Stimulated activated CD8-positive, alpha-beta memory T cell treated with anti-CD3 and anti-CD28 coated beads, Interleukin-15, amount 100 ng/mL, for 1 hour (primary cell): ENCODE measurements at regions not wholly inside any gene's neighbourhood (a gene's known extent, or its start where the extent isn't known, plus 50 kb on each side); places are given as distances from the start of the nearest gene placed in this dataset.

Source experiments
- DNase-seq: peaks from one replicate; pipeline ENCODE4 v3.0.0-alpha.2; 2020; ENCODE audit warnings: low read depth

- DNase-seq: no peak
Measured at GRCh38 chr2:71812736-71813135, 334.9 kb downstream of the CYP26B1 start.

DNA sequence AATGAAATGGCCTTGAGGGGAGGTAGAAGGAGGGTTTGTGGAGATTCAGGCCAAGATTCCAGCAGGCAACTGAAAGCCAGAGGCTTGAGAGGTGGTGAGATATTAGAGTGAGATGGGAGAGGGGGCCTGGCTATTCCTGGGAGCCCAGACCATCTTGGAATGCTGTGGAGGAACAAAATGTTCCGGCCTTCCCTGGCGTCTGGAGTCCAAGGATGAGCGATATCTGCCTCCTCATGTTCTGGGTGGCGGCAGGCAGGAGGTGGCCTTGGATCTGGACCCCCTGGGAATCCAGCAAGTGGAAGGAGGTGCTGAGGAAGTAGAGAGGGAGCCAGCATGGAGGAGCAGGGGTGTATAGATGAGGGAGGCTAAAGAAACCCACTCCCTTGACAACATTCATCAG, 335.9 kb downstream of the CYP26B1 start:
- no peak for DNase-seq

- DNase-seq: no peak
Measured at GRCh38 chr2:71811157-71811556, 336.5 kb downstream of the CYP26B1 start.

DNA sequence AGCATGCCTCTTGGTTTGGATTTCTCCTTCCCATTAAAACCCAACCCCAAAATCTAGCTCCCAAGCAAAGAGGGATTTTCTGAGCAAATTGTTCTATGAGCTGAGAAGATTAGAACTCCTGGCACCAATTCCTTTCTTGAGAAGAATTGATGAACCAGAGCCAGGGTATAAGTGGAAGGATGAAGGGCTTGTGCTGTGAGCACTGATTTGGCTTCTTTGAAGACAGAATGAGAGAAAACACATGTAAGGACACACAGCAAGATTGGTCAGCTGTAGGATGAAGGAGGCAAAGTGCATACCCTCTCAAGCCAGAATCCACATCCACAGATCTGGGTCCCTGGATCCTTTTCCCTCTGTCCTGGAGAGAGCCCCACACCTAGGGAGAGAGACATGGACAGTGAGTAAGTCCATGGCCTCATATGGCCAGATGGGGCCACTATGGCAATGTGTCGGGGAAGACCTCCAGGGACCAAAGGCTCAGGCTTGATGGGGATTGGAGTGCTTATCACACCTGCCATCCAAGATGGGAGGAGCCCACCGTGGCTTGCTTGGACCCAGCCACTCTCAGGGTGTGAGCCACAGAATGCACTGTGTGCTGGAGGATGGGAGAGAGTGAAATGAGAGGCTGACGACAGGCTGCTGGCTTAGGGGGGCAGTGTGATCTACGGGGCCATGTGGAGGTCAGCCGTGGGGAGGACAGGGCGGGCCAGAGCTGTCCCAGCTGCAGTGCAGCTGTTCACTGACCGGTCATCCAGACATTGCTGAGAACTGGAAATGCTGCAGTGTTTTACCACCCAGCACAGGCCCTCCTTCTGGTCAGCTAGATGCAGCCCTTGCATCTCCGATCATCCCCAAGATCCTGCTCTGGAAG, 339.8 kb downstream of the CYP26B1 start:
- DNase-seq: no peak

DNA sequence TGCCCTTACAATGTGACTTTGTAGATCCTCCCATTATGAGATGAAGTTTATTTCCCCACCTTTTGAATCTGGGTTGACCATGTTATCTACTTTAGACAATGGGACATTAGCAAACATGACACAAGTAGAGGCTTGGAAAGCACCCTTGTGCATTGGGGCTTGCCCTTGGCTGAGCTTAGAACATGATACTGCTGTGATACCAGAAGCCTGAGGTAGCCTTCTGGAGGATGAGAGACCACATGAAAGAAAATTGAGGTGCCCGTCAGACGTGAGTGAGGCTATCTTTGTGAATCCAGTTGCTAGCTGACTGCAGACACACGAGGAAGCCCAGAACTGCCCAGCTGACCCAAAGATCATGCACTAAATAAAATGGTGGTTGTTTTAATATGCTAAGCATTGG, 341.2 kb downstream of the CYP26B1 start:
- DNase-seq: no peak

- DNase-seq: no peak
Measured at GRCh38 chr2:71804281-71804751, 343.3 kb downstream of the CYP26B1 start.

DNA sequence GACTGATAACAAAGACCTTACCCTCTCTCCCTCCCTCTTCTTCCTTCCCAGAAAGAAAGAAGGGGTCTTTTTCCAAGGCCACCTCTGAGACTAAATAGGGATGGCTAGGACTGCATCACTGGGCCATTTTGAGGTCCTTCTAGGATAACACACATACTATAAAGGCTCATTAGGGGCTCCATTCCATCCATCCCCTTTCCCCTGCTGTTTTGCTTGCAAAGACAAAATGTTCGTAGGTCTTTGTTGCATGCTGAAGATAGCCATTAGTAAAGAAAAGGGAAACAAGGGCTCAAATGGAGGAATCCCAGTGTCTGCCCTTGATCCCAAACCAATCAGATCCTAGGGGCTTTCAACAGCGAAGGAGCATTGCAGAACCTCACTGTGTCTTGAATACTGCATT, 344.3 kb downstream of the CYP26B1 start:
- no peak for DNase-seq

DNA sequence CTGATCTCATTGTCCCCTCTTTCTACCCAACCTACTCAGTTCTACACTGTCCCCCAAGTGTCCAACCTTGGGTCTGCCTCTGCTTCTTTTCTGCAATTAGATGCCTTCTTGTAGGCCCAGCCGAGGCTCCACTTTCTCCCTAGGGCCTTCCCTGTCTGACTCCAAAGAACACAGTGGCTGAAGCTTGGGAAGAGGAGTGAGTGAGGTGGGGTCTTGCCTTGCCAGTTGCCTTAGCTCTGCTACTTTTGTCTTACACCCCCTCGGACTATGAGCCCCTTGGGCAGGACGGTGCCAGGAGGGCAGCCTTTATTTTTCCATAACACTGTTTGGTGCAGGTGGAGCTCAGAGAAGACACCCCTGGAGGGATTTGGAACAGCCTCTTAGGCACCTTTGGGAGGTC, 345.1 kb downstream of the CYP26B1 start:
- no peak for DNase-seq

- no peak for DNase-seq
Measured at GRCh38 chr2:71801969-71802368, 345.7 kb downstream of the CYP26B1 start.

DNA sequence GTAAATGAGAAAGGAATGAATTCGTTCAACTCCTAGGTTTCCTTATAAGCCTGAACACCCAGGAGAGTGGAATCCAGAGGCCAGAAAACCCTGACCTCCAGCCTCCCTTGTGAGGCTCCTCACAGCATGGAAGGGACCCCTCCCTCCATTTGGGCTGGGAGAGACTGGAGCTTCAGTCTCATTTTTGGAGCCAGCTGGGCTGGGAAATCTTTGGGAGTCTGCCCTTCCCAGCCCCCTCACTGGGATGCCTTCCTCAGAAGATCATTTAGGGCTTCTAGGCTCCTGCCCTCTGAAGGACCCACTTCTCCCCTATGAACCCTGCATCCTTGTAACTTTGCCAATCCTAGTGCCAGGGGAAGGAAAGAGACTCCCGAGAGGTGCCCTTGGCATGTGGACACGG, 346.1 kb downstream of the CYP26B1 start:
- no peak for DNase-seq

- no peak for DNase-seq
Measured at GRCh38 chr2:71800851-71801250, 346.8 kb downstream of the CYP26B1 start.

- DNase-seq: no peak
Measured at GRCh38 chr2:71800106-71800809, 346.9 kb downstream of the DYSF start.

DNA sequence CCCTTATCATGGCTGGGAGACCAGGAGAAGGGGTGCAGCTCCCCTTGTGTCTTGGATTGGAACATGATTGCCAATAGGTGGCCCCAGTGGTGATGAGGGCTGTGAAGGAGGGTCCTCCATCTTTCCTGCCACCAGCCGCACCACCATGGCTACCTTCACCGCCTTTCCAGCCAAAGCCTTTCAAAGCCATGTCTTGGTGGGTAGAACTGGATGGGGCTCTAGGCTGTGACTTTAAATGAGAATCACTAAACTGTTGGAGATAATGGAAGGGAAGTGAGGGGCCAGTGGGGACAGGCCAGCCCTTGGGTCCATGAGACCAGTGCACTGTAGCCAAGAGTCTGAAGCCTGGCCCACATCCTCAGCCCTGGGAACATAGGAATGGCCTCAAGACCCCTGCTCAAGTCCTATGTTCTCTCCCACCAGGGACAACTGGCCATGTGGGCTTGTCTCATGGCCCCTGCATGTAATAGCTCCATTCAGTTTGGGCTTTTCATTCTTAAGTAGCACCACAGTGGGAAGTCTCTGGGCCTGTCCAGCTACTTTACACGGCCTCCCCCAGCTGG, 345.7 kb downstream of the DYSF start:
- no peak for DNase-seq

- DNase-seq: no peak
Measured at GRCh38 chr2:71798266-71799012, 345.1 kb downstream of the DYSF start.

GRCh38 chr2:71797035-71797810, 343.9 kb downstream of the DYSF start:
- no peak for DNase-seq

DNA sequence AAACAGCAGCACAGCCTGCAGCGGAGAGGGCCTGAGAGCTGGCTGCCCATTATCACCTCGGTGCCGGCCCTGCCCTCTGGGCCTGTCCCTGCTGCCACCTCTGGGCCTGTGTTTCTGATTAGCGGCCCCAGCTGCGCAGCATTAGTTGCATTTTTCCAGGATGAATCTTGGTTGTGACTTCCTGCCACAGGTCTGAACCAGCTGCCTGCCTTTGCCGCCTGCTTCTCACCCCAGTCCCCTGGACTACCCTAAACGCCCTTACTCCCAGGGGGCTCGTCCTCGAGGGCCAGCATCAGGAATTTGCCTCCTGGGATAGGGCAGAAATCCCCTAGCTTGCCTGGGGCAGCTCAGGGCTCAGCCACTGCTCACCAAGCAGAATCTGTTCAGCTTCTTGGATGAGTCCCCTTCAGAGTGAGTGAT, 342.8 kb downstream of the DYSF start:
- DNase-seq: no peak

DNA sequence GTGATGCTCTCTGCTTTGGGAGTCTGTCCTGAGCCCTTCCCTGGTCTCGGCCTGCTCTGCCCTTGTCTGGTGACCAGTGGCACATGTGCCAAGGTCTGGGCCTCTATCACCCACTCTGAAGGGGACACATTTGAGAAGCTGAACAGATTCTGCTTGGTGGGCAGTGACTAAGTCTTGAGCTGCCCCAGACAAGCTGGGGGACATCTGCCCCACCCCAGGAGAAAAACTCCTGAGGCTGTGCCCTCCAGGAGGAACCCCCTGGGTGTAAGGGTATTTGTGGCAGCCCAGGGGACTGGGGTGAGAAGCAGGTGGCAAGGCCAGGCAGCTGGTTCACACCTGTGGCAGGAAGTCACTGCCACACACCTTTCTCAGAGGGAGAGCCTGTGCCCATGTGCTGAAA, 342.1 kb downstream of the DYSF start:
- no peak for DNase-seq

DNA sequence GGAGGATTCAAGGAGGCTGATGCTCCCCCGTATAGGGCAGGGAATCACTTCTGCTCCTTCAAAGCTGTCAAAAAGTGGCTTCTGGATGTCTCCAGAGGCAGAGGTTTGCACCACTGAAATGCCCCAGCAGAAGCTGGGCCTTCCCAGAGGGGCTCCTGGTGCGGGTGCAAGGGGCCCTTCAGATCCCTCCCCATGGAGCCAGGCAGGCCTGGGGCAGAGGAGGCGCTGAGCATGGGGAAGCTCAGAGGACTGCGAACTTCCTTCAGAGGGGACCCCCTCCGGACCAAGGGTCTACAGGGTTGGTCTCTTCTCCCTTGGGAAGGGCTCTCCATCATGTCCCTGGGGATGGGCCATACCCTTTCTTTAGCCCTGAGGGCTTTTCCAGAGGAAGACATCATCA, 341.2 kb downstream of the DYSF start:
- DNase-seq: no peak

GRCh38 chr2:71793926-71794325, 340.6 kb downstream of the DYSF start:
- no peak for DNase-seq

GRCh38 chr2:71792926-71793761, 339.8 kb downstream of the DYSF start:
- DNase-seq: no peak
